ENCODE measurements at regions not wholly inside any gene's neighbourhood (a gene's known extent, or its start where the extent isn't known, plus 50 kb on each side); places are given as distances from the start of the nearest gene placed in this dataset.

DNA sequence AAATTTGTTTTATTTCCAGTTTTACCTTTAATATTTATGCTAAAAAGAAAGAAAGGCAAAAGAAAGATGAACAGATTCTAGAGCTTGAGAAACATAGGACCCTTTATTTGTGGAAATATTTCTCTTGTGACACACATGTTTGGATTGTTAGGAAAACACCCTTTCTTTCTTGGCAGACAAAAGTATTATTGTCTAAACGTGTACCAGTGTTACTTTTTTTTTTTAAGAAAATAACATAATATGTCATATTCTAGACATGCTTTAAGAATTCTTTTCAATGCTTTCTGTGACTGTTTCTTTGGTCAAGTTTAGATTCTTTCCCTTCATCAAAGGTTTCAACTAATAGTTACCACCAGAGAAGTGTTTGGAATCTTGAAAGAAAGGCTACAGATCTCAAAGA, 183.4 kb upstream of the CNR1 start:
- no peaks in the 10 kb centered on the region for H3F3A ChIP-seq (ENCODE audit: low read depth)
- H3K27me3 Mint-ChIP-seq (ENCODE audit: insufficient read depth, low read depth) = no peaks in the 10 kb centered on the region
- no peaks in the 10 kb centered on the region for H3K36me3 ChIP-seq
- H3K27ac ChIP-seq = no peak overlapping the region
- TF ChIP-seq EZH2 (IDR thresholded peaks at IDR 0.05) (no peak), EZH2phosphoT487 (IDR thresholded peaks at IDR 0.05) (no peak), CTCF (IDR thresholded peaks at IDR 0.05) (no peak)
- H3K4me3 ChIP-seq = no peak overlapping the region
- no peak overlapping the region for H2AFZ ChIP-seq (replicated peaks)
- no peaks in the 10 kb centered on the region for H3K27me3 ChIP-seq
- H3K4me1 ChIP-seq = no peaks in the 10 kb centered on the region
- H3K4me1 Mint-ChIP-seq = no peaks in the 10 kb centered on the region
- no peaks in the 10 kb centered on the region for H4K20me1 ChIP-seq (ENCODE audit: low read depth)
- no peak overlapping the region for H3K27ac Mint-ChIP-seq
- no peak overlapping the region for H3K4me2 ChIP-seq
- H3K9ac ChIP-seq = no peak overlapping the region
- H3K9me3 ChIP-seq (ENCODE audit: low read depth) = no peaks in the 10 kb centered on the region
- H3K79me2 ChIP-seq (ENCODE audit: low read depth) = no peaks in the 10 kb centered on the region
- peaks cover 2% of the 10 kb centered on the region for H3K36me3 Mint-ChIP-seq
- DNase-seq (ENCODE audit: low spot score) = no peak
- H3K4me3 Mint-ChIP-seq = no peak overlapping the region
- H3K9me3 Mint-ChIP-seq = peaks cover 11% of the 10 kb centered on the region

DNA sequence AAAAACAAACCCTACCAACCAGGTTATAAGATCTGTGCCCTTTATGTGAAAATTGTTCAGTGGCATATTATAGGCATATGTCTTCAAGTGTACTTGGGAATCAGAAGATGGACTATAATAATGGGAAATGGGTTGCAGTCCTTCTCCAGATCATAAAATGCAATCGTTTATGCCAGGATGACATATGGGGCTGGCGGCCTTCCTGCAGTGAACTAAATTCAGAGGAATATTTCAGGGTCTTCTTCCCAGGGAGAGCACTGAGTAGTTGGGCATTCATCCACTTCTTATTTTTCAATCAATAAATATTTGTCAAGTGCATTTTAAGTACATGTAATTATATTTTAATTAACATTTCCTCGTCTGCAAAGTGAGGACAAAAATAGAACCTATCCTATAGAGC, 176.2 kb upstream of the CNR1 start:
- Histone ChIP-seq H3K9ac (no peak overlapping the region), H3K4me3 (no peak overlapping the region), H3K4me1 (no peaks in the 10 kb centered on the region), H2AFZ (replicated peaks) (no peak overlapping the region), H3K9me3 (ENCODE audit: low read depth) (no peaks in the 10 kb centered on the region), H4K20me1 (ENCODE audit: low read depth) (no peaks in the 10 kb centered on the region), H3F3A (ENCODE audit: low read depth) (no peaks in the 10 kb centered on the region), H3K4me2 (no peak overlapping the region), H3K79me2 (ENCODE audit: low read depth) (no peaks in the 10 kb centered on the region), H3K27ac (no peak overlapping the region), H3K27me3 (no peaks in the 10 kb centered on the region), H3K36me3 (no peaks in the 10 kb centered on the region)
- Mint-ChIP-seq H3K4me1 (peaks cover 2% of the 10 kb centered on the region), H3K27me3 (ENCODE audit: insufficient read depth, low read depth) (no peaks in the 10 kb centered on the region), H3K36me3 (no peaks in the 10 kb centered on the region), H3K9me3 (no peaks in the 10 kb centered on the region), H3K4me3 (no peak overlapping the region), H3K27ac (no peak overlapping the region)
- no peak for DNase-seq (ENCODE audit: low spot score)
- TF ChIP-seq EZH2phosphoT487 (IDR thresholded peaks at IDR 0.05) (no peak), CTCF (IDR thresholded peaks at IDR 0.05) (no peak), EZH2 (IDR thresholded peaks at IDR 0.05) (no peak)

DNA sequence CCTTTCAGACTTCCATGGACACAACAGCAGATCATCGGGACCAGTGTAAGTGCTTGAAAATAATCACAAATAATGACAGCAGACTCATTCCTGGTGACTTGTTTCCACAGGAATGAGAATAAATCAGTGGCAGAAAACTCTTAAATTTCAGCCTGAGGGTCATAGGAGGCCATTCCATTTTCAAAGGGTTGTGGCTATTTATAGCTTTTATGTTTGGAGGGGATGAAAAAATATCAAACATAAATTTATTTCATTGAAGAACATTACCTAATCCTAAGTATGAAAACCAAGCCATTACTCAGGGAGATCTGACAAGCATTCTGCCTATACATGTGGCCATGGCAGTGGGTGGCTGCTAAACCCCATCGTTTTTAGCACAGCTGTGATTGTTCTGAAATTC, 173.6 kb upstream of the CNR1 start:
- TF ChIP-seq EZH2phosphoT487 (IDR thresholded peaks at IDR 0.05) (no peak), EZH2 (IDR thresholded peaks at IDR 0.05) (no peak), CTCF (IDR thresholded peaks at IDR 0.05) (no peak)
- no peaks in the 10 kb centered on the region for H3K36me3 ChIP-seq
- no peak for DNase-seq (ENCODE audit: low spot score)
- no peaks in the 10 kb centered on the region for H3K79me2 ChIP-seq (ENCODE audit: low read depth)
- H3K36me3 Mint-ChIP-seq = no peaks in the 10 kb centered on the region
- H3K27me3 Mint-ChIP-seq (ENCODE audit: insufficient read depth, low read depth) = no peaks in the 10 kb centered on the region
- H3K4me1 ChIP-seq = no peaks in the 10 kb centered on the region
- H3K9me3 ChIP-seq (ENCODE audit: low read depth) = no peaks in the 10 kb centered on the region
- no peak overlapping the region for H3K27ac ChIP-seq
- H3K4me2 ChIP-seq = no peak overlapping the region
- H3K9ac ChIP-seq = no peak overlapping the region
- peaks cover 5% of the 10 kb centered on the region for H3K9me3 Mint-ChIP-seq
- H4K20me1 ChIP-seq (ENCODE audit: low read depth) = no peaks in the 10 kb centered on the region
- no peaks in the 10 kb centered on the region for H3K27me3 ChIP-seq
- no peak overlapping the region for H3K4me3 ChIP-seq
- H2AFZ ChIP-seq (replicated peaks) = no peak overlapping the region
- H3F3A ChIP-seq (ENCODE audit: low read depth) = no peaks in the 10 kb centered on the region
- H3K4me1 Mint-ChIP-seq = peaks cover 2% of the 10 kb centered on the region
- no peak overlapping the region for H3K4me3 Mint-ChIP-seq
- no peak overlapping the region for H3K27ac Mint-ChIP-seq

DNA sequence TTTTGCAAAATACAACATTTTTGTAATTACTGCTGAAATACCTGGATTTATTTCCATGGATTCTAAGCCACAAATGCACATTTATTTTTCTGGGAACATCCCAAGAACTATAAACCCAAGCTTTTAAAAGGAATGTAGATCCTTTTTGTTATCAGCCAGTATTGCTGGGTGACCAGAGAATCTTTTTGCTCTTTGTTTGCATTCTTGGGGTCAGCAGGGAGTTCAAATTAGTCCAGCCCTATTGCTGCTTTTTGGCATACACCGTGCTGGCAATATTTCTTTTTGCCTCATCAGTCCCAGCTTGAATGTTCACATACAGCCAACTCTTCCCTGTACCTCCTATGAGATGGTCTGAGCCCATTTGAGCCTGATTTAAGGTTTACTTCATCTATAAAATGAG, 155.2 kb upstream of the CNR1 start:
- H3K9me3 ChIP-seq (ENCODE audit: low read depth) = no peaks in the 10 kb centered on the region
- no peaks in the 10 kb centered on the region for H3K27me3 ChIP-seq
- H3K27ac ChIP-seq = no peak overlapping the region
- Mint-ChIP-seq H3K27me3 (ENCODE audit: insufficient read depth, low read depth) (peaks cover 2% of the 10 kb centered on the region), H3K9me3 (no peaks in the 10 kb centered on the region), H3K4me3 (no peak overlapping the region), H3K4me1 (peaks cover 3% of the 10 kb centered on the region), H3K27ac (no peak overlapping the region), H3K36me3 (no peaks in the 10 kb centered on the region)
- H3K79me2 ChIP-seq (ENCODE audit: low read depth) = no peaks in the 10 kb centered on the region
- H3K4me3 ChIP-seq = no peak overlapping the region
- H3F3A ChIP-seq (ENCODE audit: low read depth) = no peaks in the 10 kb centered on the region
- H4K20me1 ChIP-seq (ENCODE audit: low read depth) = no peaks in the 10 kb centered on the region
- no peak for TF ChIP-seq EZH2 (IDR thresholded peaks at IDR 0.05)
- TF ChIP-seq CTCF (IDR thresholded peaks at IDR 0.05) = no peak
- TF ChIP-seq EZH2phosphoT487 (IDR thresholded peaks at IDR 0.05) = no peak
- H3K4me2 ChIP-seq = no peak overlapping the region
- no peak overlapping the region for H2AFZ ChIP-seq (replicated peaks)
- no peak for DNase-seq (ENCODE audit: low spot score)
- no peaks in the 10 kb centered on the region for H3K36me3 ChIP-seq
- H3K4me1 ChIP-seq = peaks cover 7% of the 10 kb centered on the region
- H3K9ac ChIP-seq = no peak overlapping the region

Measured in neural progenitor cell (in vitro differentiated cells).